LNCaP clone FGC (cell line): ENCODE measurements at regions not wholly inside any gene's neighbourhood (a gene's known extent, or its start where the extent isn't known, plus 50 kb on each side); places are given as distances from the start of the nearest gene placed in this dataset.

Source experiments
- DNase-seq: peaks from one replicate; pipeline ENCODE4 v3.0.0-alpha.2; 2011; ENCODE audit warnings: low read depth
- H3K4me3 ChIP-seq: 2 replicates; pipeline ENCODE4 v1.5.1; 2011; ENCODE audit warnings: mild to moderate bottlenecking, low read depth, low read length, control low read depth
- CTCF ChIP-seq: IDR thresholded peaks from 2 replicates; pipeline ENCODE4 v1.5.1; 2012; ENCODE audit warnings: mild to moderate bottlenecking; ENCODE audit not compliant: control insufficient read depth, insufficient read depth; ENCODE audit errors: extremely low read depth

DNA sequence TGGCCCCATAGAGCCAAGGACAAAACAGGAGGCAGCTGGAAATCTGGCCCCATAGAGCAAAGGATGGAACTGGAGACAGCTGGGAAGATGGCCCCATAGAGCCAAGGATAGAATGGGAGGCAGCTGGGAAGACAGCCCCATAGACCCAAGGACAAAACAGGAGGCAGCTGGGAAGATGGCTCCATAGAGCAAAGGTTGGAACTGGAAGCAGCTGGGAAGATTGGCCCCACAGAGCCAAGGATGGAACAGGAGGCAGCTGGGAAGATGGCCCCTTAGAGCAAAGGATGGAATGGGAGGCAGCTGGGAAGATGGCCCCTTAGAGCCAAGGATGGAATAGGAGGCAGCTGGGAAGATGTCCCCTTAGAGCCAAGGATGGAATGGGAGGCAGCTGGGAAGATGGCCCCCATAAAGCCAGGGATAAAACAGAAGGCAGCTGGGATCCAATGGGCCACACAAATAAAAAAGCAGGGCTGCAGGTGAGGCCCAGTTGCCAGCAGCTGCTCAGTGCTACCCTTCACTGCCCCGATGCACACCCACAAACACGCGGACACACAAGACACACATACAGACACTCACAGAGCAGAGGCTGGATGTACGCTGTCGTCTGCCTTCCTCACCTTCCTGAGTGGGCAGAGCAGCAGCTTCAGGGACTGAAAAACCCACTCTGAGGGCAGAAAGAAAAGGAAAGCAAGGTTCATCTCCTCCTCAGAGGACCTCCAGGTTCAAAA lies 505.4 kb upstream of the MYT1L start:
- no peak for DNase-seq
- no peak for TF ChIP-seq CTCF
- H3K4me3 ChIP-seq, result no peak overlapping the region

GRCh38 chr2:2834516-2835254 lies 503.6 kb upstream of the MYT1L start:
- TF ChIP-seq CTCF, result no peak
- DNase-seq, result no peak
- no peak overlapping the region for H3K4me3 ChIP-seq

- TF ChIP-seq CTCF, result no peak
- DNase-seq, result no peak
- no peak overlapping the region for H3K4me3 ChIP-seq
These were observed 503.0 kb upstream of the MYT1L start for GRCh38 chr2:2834105-2834504.

GRCh38 chr2:2832657-2833056 lies 501.6 kb upstream of the MYT1L start:
- H3K4me3 ChIP-seq, result no peak overlapping the region
- no peak for DNase-seq
- no peak for TF ChIP-seq CTCF

GRCh38 chr2:2831633-2832032 lies 500.6 kb upstream of the MYT1L start:
- TF ChIP-seq CTCF, result no peak
- no peak overlapping the region for H3K4me3 ChIP-seq
- DNase-seq, result no peak

- TF ChIP-seq CTCF, result no peak
- no peak overlapping the region for H3K4me3 ChIP-seq
- DNase-seq, result no peak
These were observed 499.5 kb upstream of the MYT1L start for GRCh38 chr2:2830576-2830975.

GRCh38 chr2:2828774-2829368 lies 497.8 kb upstream of the MYT1L start:
- no peak for TF ChIP-seq CTCF
- DNase-seq, result no peak
- no peak overlapping the region for H3K4me3 ChIP-seq
